Right renal pelvis (tissue), 4 donors: ENCODE measurements at regions not wholly inside any gene's neighbourhood (a gene's known extent, or its start where the extent isn't known, plus 50 kb on each side); places are given as distances from the start of the nearest gene placed in this dataset.

Source experiments
- DNase-seq, 4 donors: peaks; one replicate each; pipeline ENCODE4 v3.0.0-alpha.2; 2013; ENCODE audit warnings: low read depth in 4 of 4, low spot score in 3 of 4, missing footprints in 1 of 4

DNA sequence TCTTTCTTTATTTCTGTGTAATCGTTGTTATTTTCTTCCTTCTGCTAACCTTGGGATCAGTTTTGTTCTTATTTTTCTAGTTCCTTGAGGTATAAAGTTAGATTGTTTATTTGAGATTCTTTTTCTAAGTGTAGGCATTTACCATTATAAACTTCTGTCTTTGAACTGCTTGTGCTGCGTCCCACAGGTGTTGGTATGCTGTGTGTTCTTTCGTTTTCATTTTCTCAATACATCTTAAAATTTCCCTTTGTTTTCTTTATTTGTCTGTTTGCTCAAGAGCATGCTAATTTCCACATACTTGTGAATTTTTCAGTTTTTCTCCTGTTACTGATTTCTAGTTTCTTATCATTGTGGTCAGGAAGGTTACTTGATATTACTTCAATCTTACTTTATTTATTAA is 873.8 kb upstream of the GCFC2 start:
- DNase-seq, result no peak

DNA sequence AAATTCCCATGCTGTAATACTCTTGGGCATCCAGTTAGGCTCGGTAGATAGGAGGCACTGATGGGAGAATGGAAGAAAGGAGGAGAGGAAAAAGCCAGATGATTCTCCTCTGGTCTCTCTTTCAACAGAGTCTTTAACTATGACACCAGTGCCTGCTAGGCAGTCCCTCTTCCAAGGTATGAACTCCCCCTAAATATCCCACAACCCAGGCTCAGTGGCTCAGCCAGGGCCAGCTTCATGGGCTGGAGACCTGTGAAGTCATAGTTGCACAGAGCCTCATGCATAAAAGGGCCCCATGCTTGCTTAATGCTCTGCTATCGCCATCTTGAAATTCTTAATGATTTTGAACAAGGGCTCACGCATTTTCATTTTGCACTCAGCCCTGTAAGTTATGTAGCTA is 869.2 kb upstream of the GCFC2 start:
- no peak for DNase-seq

DNA sequence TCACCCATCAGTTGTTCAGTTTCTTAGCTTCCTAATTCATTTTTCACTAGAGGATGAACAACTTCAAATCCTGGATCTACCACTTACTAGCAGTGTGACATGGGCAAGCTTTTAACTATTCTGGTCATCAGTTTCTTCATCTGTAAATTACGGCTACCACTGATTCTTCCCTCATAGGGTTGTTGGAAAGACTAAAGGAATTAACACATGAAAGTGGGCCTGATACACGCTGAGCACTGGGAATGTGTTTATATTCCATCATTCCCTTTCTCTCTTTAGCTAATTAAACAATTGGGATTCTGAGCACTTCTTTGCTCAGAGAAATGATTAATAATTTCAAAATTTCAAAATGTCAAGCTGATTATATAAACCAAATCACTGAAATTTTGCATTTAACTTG is 862.3 kb upstream of the GCFC2 start:
- no peak for DNase-seq

DNA sequence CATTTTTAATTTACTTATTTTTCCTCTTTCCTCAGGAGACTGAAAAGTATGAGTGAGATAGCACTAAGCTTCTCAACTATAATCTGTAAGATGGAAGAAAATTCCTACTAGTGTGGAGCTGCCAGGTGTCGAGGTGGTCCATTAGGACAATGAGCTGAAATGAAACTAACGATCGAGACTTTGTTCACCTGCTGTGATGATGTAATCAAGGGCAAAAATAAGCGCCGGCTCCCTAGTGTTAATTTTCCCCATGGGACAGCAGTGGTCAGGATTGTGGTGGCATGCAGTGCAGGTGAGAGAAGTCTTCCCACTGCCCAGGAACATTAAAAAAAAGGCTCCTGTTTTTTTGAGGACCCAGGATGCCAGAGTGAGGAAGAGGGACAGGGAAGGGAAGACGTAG is 859.1 kb upstream of the GCFC2 start:
- DNase-seq, result no peak

DNA sequence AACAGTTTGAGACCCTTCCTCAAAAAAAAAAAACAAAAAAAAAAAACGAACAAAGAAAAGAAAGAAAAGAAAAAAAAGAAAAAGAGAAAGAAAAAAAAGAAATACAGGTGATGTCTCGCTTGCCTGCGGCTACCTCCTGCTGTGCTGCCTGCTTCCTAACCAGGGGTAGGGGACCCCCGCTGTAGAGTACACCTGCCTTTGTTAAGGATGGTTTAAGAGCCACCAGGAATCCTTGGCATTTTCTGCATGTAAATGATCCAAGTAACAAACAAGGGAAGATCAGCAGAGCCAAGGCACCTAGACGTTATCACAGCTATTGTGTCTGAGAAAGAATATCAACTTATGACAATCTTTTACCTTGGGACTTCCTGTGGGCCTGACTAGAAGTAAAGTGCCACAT is 856.8 kb upstream of the GCFC2 start:
- no peak for DNase-seq

DNA sequence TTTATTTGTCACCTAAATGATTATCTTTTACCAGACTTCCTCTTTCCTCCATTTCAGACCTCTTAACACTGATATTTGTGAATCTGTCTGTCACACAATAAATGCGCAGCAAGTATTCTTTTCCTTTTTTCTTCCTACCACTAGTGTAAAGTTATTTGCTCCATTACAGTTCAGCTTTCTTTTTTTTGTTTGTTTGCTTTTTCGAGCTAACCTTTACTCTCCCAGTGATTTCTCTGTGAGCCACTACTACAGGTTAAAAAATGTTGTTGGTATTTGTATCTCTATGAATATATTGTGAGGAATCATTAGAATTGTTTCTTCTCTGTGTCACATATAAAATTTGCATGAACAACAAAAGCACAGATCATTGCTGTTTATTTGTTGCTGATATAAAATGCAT is 854.0 kb upstream of the GCFC2 start:
- DNase-seq, result no peak

DNA sequence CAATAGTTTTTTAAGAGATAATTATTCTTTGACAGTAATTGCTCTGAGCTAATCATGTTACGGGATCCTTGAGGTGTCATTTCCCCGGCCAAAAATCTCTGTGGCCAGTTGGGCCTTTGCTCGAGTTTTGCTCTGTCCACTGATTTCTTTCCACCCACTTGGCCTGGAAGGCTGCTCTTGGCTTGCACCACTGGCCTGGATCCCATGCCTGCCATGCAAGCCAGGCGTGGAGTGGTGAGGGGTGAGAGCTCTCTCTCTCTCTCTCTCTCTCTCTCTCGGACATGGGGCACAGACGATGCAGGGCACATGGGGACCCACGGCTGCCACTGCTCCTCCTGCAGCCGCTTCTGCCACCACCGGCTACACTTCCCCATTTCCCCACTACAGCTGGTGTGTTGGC is 853.0 kb upstream of the GCFC2 start:
- DNase-seq, result no peak

DNA sequence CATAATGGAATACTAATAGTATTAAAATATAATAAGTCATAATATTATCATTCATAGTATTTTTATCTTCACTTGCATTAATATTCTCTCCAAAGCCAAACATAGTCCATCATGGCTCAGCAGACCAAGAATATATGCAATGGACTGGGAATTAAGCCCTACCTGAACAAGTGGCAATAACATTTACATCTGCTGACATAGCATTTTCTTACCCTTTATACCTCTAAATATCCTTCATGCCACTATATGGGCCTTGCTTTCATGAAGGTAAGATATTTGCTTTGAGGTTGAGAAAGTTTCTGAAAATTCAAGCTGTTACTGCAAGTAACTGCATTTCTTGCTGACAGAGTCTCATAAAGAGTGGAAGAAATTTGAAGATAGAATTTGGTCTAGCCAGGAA is 847.4 kb upstream of the GCFC2 start:
- no peak for DNase-seq

DNA sequence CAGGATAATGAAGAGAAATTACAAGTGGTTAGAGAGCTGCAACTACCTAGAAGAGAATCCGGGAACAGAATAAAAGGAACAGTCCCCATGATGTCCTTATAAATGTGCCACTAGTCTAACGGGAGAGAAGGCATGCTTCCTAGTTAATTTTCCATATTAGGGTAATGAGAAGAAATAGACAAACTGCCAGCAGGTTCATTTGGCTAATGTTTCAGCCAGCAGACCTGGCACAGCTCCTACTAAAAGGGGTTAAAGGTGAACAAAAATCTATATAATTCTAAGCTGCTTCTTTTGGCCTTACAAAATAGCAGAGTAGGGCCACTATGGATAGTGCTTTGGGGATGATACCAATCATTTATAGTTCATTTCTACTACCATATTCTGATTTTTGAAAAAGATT is 845.3 kb upstream of the GCFC2 start:
- no peak for DNase-seq

DNA sequence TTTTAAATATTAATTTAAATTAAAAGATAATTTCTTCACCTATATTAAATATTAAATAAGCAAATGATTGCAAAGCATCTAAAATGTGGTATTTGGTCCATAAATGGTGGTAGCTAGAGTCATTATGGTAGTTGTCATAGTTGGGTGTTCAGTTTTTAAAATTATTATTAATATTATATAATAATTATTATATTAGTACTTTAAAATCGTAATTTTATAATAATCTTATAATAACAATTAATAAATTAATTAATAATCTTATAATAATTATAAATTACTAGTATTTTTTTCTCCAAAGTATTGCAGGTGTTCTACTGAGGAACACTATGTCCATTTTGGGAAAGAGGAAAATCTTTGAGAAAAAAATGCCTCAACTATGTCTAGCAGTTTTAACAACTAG is 835.5 kb upstream of the GCFC2 start:
- no peak for DNase-seq

DNA sequence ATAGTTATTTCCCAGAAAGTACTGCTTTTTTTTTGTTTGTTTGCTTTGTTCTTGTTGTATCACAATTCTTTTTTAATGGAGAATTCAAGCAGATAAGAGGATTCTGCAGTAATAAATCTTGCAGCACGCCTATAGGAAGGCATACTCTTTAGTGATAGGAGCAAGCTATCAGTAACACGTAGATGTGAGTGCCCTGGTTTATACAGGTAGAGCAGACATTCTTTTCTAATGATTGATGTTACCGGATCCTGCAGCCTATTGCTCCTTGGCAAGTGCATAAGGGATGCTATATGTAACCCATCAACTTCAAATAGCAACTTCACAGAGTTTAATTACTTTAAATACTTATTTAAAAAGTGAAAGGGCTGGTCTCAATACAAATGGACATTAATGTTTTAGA is 834.2 kb upstream of the GCFC2 start:
- DNase-seq, result no peak

DNA sequence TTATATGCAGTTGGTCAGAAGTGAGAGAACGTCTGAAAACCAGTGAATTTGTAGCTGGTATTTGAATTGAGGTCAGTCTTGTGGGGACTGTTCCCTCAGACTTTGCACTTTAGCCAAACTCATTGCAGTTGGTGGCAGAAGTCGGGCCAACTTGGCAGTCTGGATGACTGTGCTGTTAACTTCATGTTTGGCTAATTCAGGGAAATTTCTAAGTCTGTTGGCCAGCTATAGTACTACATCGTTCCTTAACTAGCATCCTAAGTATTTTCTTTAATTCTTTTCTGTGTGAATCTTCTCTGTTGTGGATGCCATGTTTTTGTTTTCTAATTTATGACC is 806.8 kb upstream of the GCFC2 start:
- no peak for DNase-seq

DNA sequence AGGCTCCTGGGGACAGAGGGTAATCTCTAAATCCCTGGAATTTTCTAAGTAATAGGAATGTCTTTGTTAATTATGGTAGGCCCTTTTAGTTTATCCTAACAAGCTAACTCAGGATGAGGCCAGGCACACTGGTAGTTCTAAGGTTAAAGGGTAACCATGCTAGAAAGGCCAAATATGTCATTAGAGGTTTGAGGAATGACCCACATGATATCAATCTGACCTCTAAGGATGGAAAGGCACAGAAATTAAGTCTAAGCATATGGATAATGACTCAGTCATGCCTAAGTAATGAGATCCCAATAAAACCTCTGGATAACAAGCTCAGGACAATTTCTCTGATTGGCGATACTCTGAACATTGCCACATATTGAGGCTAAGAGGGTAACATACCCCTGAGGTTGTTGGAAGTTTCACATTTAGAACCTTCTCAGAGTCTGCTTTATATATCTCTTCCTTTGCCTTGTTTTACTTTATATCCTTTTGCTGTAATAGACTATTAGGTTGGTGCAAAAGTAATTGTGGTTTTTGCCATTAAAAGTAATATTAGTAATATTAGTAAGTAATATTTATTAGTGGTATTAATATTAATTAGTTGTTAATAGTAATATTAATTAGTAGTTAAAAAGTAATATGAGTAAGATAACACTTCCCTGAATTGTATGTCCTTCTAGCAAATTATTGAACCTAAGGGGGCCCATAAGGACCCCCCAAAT is 806.3 kb upstream of the GCFC2 start:
- DNase-seq, result no peak

DNA sequence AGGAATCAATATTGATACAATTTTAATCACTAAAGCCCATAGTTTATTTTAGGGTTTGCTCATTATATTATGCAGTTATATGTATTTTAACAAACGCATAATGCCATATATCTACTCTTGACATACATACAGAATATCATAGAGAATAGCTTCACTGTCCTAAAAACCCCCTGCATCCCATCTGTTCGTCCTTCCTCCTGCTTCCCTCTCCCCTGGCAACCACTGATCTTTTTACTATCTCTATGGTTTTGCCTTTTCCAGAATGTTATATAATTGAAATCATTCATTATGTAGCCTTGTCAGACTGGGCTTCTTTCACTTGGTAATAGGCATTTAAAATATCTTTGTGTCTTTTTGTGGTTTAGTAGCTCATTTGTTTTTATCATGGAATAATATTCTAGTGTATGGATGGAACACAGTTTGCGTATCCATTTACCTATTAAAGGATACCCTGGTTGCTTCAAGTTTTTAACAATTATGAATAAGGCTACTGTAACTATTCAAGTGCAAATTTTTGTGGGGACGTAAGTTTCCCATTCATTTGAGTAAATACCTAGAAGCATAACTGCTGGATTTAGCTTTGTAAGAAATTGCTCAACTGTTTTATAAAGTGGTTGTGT is 801.6 kb upstream of the GCFC2 start:
- DNase-seq, result no peak

DNA sequence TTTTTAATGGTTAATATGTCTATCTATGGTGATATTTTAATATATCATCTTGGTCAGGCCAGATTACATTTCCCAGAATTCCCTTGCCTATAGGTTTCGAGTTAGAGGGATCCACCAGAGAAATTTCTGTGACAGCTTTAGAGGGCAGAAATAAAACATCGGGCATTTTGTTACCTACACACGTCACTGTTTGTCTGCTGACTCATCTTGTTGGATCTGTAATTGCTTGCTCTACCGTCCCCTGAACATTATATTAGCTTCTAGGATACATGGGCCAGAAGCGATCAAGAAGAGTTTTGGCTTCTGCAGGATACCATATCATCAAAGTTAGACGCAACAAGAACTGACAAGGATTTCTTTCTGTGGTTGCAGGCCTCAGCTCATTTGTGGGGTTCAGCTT is 795.8 kb upstream of the GCFC2 start:
- DNase-seq, result no peak

DNA sequence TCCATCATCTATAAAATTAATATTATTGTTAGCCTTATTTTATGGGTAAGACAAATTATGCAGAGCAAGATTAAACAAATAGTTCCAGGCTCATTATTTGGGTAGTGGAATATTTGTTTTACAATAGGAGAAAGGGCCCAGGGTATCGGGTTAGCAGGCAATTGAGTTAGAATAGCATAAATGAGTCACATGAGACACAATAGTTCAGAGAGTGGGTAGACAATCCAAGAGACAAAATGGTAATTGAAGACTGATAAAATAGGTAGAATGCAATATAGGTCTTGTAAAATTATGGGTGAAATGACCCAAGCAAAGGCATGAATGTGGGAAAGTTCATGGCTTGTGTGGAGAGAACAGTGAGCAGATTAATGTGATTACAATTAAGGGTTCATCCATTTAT is 790.9 kb upstream of the GCFC2 start:
- DNase-seq, result no peak

DNA sequence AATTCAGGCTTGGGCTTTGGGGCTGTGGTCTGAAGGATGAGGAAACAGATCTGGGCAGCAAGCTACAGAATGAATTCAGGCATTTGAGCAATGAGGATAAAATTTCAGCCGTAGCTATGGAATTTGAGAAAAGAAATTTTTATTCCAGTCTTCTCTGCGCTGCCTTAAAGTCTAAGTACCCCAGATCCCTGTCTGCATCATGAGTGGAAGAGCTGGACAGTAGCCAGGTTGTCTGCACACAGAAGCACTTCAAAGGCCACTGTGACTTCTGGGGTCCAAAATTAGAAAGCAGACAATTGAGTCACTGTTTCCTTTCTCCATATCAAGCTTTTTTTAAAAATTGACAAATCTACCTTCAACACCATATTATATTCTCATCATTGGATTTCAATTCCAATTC is 787.6 kb upstream of the GCFC2 start:
- no peak for DNase-seq

DNA sequence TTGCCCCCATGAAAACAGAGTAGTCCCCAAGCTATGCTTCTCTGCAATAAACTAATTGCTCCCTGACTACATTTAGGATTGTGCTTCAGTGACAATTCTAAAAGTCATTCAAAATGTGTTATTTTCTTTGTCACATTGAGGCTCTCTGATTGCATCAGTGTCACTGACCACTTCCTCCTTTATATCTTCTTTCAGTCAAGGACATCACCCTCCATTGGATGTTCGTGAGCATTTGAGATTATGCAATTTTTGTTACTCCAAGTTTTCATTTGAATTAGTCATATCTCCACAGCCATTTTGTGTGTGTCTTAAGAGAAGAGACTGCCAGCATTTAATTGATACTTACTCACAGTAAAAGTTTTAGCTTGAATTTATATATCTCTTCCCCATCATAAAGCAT is 780.8 kb upstream of the GCFC2 start:
- DNase-seq, result no peak

DNA sequence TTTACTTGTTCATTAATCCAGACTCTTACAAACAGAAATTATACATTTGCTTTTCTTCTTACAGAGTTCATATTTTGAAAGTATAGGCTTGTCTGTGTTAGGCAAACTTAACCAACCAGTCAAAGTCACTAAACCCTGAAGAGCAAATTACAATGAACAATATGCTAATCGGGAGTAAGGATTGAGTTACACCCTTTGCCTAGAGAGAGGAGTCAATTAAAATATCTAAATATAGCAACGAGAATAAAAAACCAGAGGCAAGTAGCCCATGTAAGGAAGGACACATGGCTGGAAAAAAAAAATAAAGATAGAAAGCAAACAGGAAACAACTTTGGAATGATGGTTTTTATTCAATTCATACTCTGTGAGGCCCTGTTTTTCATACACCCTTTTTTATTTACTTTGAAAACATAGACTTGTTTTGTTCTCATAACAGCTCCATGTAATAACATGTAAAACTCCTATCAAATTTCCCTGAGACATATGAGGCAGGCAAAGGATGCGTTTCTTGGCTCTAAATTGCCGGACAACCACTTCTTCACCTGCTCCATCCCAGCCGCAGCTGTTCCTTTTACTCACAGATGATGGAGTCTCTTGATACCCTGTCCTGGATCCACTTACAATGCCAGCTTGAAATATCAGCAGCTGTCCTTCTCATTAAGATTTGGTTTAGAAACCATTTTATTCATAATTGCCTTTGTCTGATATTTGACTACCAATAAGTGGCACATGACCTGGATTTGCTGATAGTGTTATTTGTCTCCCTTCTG is 767.7 kb upstream of the GCFC2 start:
- no peak for DNase-seq

DNA sequence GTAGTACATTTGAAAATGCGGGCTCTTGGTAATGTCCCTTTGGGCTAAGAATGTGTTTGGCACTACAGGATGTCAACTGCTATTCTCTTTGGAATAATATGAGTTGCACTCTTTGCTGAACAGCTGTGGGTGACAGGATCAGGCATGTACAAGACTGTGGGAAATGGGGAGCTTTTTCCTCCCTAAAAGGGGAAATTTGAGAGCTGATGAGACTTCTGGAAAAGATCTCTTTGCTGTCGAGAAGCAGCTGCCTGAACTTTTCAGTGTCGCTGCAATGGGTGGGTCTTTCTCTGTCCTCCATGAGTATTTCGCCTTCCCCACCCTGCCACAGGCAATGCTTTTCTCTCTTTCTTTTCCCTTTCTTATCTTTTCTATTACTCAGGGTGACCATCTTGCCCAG is 762.2 kb upstream of the GCFC2 start:
- DNase-seq, result no peak

DNA sequence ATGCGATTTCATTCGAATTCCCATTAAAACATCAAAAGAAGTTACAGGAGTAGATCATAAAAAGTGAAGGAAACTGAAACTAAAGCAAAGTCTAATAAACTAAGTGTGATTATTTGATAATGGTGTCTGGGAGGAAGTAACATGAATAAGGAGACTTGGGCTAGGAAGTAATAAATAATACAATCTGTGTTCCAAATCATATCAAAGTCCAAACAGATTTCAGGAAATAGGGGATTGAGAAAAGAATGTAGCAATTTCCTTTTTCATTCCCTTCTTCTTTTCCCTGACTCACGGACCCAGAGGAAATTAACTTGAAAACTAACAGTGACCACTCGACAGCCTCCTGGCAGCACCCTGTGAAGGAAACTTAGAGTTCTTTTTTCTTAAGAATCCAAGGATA is 758.4 kb upstream of the GCFC2 start:
- no peak for DNase-seq

DNA sequence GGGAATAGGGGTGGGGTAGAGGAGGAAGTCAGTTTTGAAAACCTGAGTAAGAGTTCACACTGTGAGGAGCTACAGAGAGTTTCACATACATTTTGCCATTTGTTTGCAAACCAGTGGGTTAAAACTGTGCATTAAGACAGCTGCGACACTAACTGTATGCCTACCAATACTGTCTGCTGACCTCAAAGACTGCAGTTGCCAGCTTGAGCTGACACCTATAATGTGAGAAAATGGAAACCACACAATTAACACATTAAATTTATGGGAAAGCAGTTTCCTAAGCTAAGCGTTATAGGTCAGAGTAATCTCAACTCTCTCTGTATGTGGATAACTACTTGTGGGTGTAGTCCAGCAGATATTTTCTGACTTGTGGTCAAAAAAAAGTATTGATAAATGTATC is 756.6 kb upstream of the GCFC2 start:
- DNase-seq, result no peak
